Stimulated activated CD4-positive, alpha-beta T cell treated with anti-CD3 and anti-CD28 coated beads, Interleukin-2, amount 100 ng/mL, for 48 hours (primary cell): ENCODE measurements at regions not wholly inside any gene's neighbourhood (a gene's known extent, or its start where the extent isn't known, plus 50 kb on each side); places are given as distances from the start of the nearest gene placed in this dataset.

ENCODE experiments used
- DNase-seq, 2 donors: peaks; one replicate each; pipeline ENCODE4 v3.0.0-alpha.2; 2020

DNA sequence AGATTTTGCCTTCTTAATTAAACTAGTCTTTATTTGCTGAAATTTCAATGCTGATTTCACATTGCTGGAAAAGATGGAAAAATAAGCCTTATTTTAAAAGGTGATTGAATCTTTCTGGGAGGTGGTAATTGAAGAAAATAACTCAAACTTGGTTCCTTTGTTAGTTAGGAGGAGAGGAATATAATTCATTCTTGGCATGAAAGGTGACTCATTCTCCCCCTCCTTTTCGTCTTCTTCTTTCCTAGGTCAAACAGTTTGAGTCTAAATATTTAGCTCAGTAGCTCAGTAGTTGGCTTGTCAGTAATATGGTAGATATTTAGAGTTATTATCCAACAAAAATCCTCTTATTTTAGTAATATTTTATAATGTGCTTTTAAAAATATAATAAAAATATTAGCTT lies 353.9 kb upstream of the MEF2C start:
- DNase-seq, result no peak

- no peak for DNase-seq
Measured at GRCh38 chr5:89233462-89233861, 350.5 kb upstream of the MEF2C start.

DNA sequence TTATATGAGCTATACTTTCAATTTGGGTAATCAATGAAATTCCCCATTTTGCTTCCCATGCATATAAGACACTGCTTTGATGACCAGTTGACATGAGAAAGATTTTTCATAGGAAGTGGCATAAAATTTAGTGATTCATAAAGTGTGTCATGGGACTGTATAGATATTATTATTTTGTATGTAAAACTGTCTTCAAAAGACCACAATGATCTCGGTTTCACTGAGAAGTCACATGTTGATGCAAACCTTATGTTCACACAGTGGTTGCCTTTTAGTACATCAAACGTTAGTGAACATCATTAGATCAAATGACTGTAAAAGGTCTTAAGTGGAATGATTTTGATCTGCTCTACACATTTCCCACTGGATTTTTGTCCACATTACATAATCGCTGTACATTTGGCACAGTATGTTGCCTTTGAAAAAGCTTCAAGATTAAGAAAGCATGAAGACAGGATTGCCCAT lies 349.2 kb upstream of the MEF2C start:
- DNase-seq, result no peak

- DNase-seq, result peak in 1 of 2 donors; percentile 0
Measured at GRCh38 chr5:89230178-89230577, 347.2 kb upstream of the MEF2C start.

DNA sequence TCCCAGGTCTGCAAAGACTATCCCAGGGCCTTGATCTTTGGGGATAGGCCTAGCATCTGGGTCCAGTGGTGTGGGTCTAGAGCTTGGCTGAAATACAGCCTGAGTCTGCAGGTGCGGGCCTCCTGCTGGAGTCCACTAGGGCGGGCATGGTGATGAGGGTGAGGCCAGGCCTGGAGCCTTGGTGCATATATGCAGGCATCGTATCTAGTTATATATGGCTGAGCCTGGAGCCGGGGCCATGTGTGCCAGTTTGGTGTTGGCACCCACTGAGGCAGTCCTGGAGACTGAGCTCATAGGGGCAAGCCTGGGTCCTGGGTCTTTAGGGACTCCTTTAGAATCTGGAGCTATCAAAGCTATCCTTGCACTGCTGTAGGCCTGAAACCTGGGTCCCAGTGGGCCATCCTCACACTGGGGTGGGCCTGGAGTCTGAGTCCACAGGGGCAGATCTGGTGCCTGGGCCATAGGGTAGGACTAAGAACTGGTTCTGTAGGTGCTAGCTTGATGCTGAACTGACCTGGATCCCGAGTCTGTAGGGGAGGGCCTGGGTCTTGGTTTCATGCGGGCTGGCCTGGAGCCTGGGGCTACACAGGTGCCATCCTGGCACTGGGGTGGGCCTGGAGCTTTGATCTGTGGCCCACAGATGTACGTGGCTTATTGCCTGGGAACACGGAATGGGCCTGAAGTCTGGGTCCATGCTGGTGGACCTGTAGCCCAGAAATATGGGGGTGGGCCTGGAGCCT lies 346.5 kb upstream of the MEF2C start:
- no peak for DNase-seq

- no peak for DNase-seq
Measured at GRCh38 chr5:89228355-89228754, 345.4 kb upstream of the MEF2C start.

DNA sequence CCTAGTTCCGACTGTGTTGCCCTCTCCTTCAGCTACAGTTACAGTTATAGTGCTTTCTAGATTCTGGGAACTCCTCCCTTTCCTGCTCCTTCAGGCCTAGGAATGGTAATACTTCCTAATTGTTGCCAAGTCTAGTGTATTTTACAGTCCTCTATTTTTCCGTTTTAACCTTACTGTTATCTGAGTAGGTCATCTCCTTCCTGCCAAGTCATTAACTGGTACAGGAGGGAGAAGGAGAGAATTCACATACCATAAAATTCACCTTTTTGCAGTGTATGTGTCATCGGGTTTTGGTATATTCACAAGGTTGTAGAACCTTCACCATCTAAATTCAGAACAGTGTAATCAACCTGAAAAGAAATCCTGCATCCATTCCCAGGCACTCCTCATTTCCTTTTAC lies 335.4 kb upstream of the MEF2C start:
- DNase-seq, result no peak

DNA sequence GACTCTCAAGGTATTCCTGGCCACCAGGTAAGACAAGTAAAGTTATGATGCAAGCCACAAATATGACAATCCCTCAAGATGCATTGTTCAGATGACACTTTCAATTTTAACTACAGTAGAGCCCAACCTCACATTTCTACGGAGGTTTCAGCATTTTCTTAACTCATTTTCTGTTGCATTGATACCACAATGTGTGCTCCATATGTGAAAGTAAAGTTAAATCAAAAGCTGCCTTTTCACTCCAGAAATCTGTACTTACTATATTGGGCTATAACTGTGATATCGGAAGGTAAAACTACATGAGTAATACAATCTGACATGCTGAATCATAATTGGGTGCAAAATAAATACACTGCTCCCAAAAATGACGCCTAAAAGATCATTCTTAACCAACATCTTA lies 333.6 kb upstream of the MEF2C start:
- no peak for DNase-seq

- no peak for DNase-seq
Measured at GRCh38 chr5:89213573-89213972, 330.6 kb upstream of the MEF2C start.

- DNase-seq, result no peak
Measured at GRCh38 chr5:89211836-89212235, 328.9 kb upstream of the MEF2C start.

- DNase-seq, result no peak
Measured at GRCh38 chr5:89208811-89209210, 325.8 kb upstream of the MEF2C start.

- no peak for DNase-seq
Measured at GRCh38 chr5:89208392-89208791, 325.4 kb upstream of the MEF2C start.

DNA sequence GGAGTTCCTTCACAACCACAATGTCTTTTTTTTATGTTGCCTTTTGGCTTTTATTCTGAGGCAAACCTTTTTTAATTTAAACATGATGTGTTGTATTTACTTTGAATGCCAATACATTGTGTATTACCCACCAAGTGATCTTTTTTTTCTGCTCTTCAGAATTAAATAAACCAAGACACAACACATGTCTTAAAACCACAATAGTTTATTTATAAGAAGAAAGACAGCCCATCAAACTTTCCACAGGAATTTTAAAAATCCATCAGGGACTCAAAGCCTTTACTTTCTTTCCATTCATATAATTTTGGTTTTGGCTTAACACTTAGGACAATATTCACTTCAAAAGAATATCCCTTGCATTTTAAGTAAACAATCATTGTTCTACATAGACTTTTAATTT lies 321.8 kb upstream of the MEF2C start:
- DNase-seq, result no peak

GRCh38 chr5:89203611-89204010 lies 320.6 kb upstream of the MEF2C start:
- no peak for DNase-seq

DNA sequence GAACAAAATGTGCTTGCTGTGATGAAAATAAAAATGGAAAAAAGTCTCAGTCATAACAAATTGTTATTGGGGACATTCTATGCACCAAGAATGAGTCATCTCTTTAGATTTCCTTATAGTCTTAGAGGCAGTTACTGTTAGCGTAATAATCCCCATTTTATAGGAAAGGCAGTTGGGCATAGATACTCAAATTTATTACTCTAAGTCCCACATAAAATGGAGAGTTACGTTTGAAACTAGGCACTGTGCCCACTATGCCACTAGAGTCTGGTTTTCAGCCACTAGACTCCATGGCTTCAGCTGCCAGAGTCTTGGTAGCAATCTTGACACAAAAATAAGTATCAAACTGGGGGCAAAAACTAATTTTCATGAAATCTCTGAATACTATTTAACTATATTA lies 317.9 kb upstream of the MEF2C start:
- DNase-seq, result no peak

GRCh38 chr5:89199306-89199705 lies 316.3 kb upstream of the MEF2C start:
- DNase-seq, result no peak

DNA sequence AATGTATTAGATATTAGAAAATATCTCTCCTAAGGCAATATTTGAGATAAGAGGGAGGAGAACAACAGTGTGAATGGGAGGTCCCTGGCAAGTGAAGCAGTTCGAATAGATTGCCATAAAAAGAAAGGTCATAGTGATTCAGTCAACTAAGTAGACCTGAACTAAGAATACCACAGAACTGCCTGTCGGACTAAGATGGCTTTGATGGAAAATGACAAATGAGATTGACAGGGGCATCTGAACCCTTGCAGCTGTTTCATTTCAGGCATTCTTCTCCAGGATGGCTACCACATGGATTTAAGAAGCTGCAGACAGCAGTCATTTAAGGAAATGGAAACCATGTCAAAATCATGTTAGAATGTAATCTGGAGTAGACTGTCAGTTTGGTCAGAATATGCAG lies 308.4 kb upstream of the MEF2C start:
- DNase-seq, result no peak

GRCh38 chr5:89190515-89191265 lies 307.7 kb upstream of the MEF2C start:
- DNase-seq, result no peak

GRCh38 chr5:89187883-89188465 lies 305.0 kb upstream of the MEF2C start:
- no peak for DNase-seq

DNA sequence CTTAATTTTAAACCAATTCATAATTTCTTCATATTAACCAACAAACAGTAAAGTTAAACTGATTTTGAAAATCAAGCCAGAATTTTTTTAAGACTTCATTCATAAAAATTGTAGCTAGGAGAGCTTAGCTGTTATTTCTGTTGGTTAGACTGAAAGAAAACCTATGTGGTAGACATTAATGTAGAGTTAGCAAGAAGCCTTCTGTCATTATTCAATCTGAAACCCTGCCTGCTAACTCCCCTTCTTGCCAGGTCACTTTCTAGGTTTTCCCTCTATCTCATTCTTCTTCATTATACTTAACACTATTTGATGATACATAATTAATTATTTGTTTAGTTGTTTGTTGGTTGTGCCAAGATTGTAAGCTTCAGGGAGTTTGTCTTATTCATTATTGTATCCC lies 304.3 kb upstream of the MEF2C start:
- DNase-seq, result no peak

GRCh38 chr5:89181546-89181945 lies 298.6 kb upstream of the MEF2C start:
- no peak for DNase-seq

GRCh38 chr5:89179731-89180130 lies 296.7 kb upstream of the MEF2C start:
- no peak for DNase-seq

GRCh38 chr5:89178541-89178940 lies 295.6 kb upstream of the MEF2C start:
- DNase-seq, result no peak

DNA sequence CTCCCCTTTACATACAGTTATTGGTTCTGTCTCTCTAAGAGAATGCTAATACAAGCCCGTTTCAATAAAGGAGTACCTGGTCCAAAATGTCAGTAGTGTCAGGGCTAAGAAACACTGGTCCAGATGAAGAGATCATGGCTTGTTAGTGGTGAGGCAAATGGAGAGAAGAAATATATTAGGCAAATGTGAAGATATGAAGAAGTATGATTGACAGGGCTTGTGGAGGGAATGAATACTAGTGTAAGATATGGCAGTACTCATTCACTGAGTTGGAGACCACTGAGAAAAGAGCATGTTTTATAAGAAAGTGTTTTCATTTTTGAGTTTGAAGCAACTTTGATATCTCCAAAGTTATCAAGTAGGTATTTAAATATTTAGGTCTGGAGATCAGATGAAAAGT lies 290.5 kb upstream of the MEF2C start:
- DNase-seq, result no peak
